Duodenal mucosa (tissue), 2 donors: ENCODE measurements at regions not wholly inside any gene's neighbourhood (a gene's known extent, or its start where the extent isn't known, plus 50 kb on each side); places are given as distances from the start of the nearest gene placed in this dataset.

Source experiments
- H3K27ac ChIP-seq: one replicate; pipeline ENCODE4 v1.7.0; 2013; ENCODE audit warnings: low read depth, low read length
- H3K27me3 ChIP-seq, 2 donors: one replicate each; pipeline ENCODE4 v1.7.0; 2013; ENCODE audit warnings: low read length in 2 of 2, control low read depth in 1 of 2; ENCODE audit not compliant: insufficient read depth in 2 of 2, control insufficient read depth in 1 of 2
- H3K36me3 ChIP-seq, 2 donors: one replicate each; pipeline ENCODE4 v1.7.0; 2013; ENCODE audit warnings: low read length in 2 of 2, control low read depth in 1 of 2; ENCODE audit not compliant: insufficient read depth in 2 of 2, control insufficient read depth in 1 of 2
- H3K4me1 ChIP-seq, 2 donors: one replicate each; pipeline ENCODE4 v1.7.0; 2013; ENCODE audit warnings: low read length in 2 of 2, control low read depth in 1 of 2; ENCODE audit not compliant: insufficient read depth in 2 of 2, control insufficient read depth in 1 of 2
- H3K4me3 ChIP-seq, 2 donors: one replicate each; pipeline ENCODE4 v1.7.0; 2013; ENCODE audit warnings: low read length in 2 of 2, low read depth in 1 of 2
- H3K9ac ChIP-seq, 2 donors: one replicate each; pipeline ENCODE4 v1.7.0; 2013; ENCODE audit warnings: low read length in 2 of 2, low read depth in 1 of 2
- H3K9me3 ChIP-seq, 2 donors: one replicate each; pipeline ENCODE4 v1.7.0; 2013; ENCODE audit warnings: low read length in 2 of 2, control low read depth in 1 of 2; ENCODE audit not compliant: control insufficient read depth in 1 of 2

DNA sequence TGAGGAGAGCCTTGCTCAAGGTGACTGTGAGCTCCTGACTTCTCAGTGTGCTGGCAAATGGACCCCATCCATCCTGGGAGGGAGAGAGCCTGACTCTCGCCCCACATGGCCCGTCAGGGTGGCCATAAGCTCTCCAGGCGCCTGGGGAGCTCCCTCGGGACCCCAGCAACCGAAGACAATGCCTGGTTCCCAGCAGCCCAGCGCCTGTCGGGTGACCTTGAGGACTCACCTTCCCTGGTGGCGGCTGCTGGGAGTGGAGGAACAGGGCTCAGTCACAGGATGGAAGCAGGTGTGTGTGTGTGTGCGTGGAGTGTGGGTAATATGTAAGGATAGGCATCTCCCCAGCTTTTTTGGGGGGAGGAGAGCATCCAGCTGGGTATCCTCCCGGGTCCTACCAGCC lies 190.3 kb downstream of the MELK start:
- Histone ChIP-seq H3K4me3 (no peak overlapping the region), H3K4me1 (peaks cover 8 to 16% of the 10 kb centered on the region in 2 donors), H3K36me3 (no peaks in the 10 kb centered on the region), H3K27ac (no peak overlapping the region), H3K27me3 (peaks cover 13 to 18% of the 10 kb centered on the region in 2 donors), H3K9me3 (no peaks in the 10 kb centered on the region), H3K9ac (no peak overlapping the region)

DNA sequence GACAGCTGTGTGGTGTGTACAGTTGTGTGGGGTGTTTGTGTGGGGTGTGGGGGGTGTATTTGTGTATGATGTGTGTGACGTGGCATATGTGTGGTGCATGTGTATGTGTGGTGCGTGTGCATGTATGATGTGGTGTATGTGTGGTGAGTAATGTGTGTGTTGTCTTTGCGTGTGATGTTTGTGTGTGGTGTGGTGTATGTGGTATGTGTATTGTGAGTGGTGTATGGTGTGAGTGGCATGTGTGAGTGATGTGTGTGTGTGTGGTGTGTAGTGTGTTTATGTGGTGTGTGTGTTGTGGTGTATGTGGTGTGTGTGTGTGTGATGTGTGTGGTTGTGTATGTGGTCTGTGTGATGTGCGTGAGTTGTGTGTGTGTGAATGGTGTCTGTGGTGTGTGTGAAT lies 191.1 kb downstream of the MELK start:
- Histone ChIP-seq H3K4me3 (no peak overlapping the region), H3K27ac (no peak overlapping the region), H3K36me3 (no peaks in the 10 kb centered on the region), H3K9ac (no peak overlapping the region), H3K9me3 (no peaks in the 10 kb centered on the region), H3K27me3 (peaks cover 9 to 13% of the 10 kb centered on the region in 2 donors), H3K4me1 (peaks cover 8 to 16% of the 10 kb centered on the region in 2 donors)

DNA sequence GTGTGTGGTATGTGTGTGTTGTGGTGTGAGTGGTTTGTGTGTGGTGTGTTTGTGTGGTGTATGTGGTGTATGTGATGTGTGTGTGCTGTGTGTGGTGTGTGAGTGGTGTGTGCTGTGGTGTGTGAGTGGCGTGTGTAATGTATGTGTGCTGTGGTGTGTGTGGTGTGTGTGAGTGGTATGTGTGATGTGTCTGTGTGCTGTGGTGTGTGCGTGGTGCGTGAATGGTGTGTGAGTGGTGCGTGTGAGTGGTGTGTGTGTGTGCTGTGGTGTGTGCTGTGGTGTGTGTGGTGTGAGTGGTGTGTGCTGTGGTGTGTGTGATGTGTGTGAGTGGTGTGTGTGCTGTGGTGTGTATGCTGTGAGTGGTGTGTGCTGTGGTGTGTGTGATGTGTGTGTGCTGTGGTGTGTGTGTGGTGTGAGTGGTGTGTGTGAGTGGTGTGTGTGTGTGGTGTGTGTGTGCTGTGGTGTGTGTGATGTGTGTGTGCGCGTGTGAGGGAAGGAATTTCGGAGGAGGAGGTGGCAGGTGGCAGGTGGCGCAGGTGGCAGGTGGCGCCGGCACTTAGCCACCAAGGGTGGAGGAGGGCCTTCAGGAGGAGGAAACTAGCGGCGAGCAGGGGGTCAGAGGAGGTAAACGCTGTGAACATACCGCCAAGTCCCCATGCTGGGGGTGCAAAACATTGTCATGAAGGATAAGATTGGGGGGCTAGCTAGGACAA lies 191.8 kb downstream of the MELK start:
- Histone ChIP-seq H3K27ac (no peak overlapping the region), H3K27me3 (peaks cover 8 to 13% of the 10 kb centered on the region in 2 donors), H3K4me3 (peak overlapping the region; percentile 67 to 88), H3K36me3 (no peaks in the 10 kb centered on the region), H3K4me1 (peaks cover 8 to 16% of the 10 kb centered on the region in 2 donors), H3K9me3 (no peaks in the 10 kb centered on the region), H3K9ac (no peak overlapping the region)

- H3K27me3 ChIP-seq, result peaks cover 3 to 16% of the 10 kb centered on the region in 2 donors
- H3K4me1 ChIP-seq, result peaks cover 8 to 16% of the 10 kb centered on the region in 2 donors
- no peak overlapping the region for H3K9ac ChIP-seq
- peak overlapping the region; percentile 67 to 88 for H3K4me3 ChIP-seq
- H3K27ac ChIP-seq, result no peak overlapping the region
- H3K9me3 ChIP-seq, result no peaks in the 10 kb centered on the region
- no peaks in the 10 kb centered on the region for H3K36me3 ChIP-seq
These were observed 192.3 kb downstream of the MELK start for GRCh38 chr9:36765077-36765390.

- Histone ChIP-seq H3K9me3 (no peaks in the 10 kb centered on the region), H3K4me3 (peak overlapping the region; percentile 67 to 88), H3K4me1 (peaks cover 8 to 16% of the 10 kb centered on the region in 2 donors), H3K27me3 (peaks cover 3 to 16% of the 10 kb centered on the region in 2 donors), H3K27ac (no peak overlapping the region), H3K9ac (peak overlapping the region in 1 of 2 donors; percentile 38), H3K36me3 (no peaks in the 10 kb centered on the region)
These were observed 193.0 kb downstream of the MELK start for GRCh38 chr9:36765468-36766341.

DNA sequence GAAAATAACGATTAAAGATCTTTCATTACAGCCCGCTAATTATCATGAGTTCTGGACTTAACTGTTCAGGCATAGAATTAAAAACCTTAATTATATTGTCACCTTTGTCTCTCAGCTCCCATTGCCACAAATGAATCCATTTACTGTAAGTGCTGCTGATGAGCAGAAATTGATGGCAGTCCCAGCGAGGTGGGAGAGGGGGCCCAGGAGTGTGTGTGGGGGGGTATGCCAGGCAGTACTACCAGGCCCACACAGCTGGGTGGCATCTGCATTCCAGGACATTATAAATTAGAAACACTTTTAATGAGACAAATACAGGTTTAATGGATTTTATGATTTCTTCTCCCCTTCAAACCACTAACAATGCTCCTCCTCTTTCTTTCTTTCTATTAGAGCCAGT lies 196.0 kb downstream of the MELK start:
- Histone ChIP-seq H3K4me1 (peaks cover 8 to 16% of the 10 kb centered on the region in 2 donors), H3K36me3 (no peaks in the 10 kb centered on the region), H3K27me3 (peaks cover 11% of the 10 kb centered on the region in 2 donors), H3K9ac (no peak overlapping the region), H3K4me3 (no peak overlapping the region), H3K9me3 (no peaks in the 10 kb centered on the region), H3K27ac (no peak overlapping the region)

DNA sequence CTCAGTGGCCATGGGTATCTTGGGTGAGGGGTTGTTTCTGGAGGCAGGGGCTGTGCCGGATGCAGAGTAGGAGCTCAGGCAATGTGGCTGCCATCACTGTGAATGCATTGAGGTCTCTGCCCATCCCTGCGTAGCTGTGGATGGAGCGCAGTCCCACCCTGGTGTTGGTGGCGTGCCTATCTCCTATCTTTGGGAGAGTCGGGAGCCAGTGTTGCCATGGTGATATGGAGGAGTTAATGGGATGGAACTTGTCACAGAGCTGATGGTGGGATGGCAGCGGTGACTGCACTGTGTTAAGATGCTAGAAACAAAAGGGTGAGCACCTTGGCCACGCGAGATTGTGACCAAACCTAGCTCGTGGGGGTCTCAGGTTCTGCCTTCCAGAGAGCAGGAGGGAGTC lies 197.3 kb downstream of the MELK start:
- H3K4me3 ChIP-seq, result no peak overlapping the region
- no peaks in the 10 kb centered on the region for H3K9me3 ChIP-seq
- H3K36me3 ChIP-seq, result no peaks in the 10 kb centered on the region
- H3K4me1 ChIP-seq, result peaks cover 7% of the 10 kb centered on the region in 2 donors
- no peak overlapping the region for H3K9ac ChIP-seq
- H3K27ac ChIP-seq, result no peak overlapping the region
- H3K27me3 ChIP-seq, result peaks cover 8 to 11% of the 10 kb centered on the region in 2 donors

DNA sequence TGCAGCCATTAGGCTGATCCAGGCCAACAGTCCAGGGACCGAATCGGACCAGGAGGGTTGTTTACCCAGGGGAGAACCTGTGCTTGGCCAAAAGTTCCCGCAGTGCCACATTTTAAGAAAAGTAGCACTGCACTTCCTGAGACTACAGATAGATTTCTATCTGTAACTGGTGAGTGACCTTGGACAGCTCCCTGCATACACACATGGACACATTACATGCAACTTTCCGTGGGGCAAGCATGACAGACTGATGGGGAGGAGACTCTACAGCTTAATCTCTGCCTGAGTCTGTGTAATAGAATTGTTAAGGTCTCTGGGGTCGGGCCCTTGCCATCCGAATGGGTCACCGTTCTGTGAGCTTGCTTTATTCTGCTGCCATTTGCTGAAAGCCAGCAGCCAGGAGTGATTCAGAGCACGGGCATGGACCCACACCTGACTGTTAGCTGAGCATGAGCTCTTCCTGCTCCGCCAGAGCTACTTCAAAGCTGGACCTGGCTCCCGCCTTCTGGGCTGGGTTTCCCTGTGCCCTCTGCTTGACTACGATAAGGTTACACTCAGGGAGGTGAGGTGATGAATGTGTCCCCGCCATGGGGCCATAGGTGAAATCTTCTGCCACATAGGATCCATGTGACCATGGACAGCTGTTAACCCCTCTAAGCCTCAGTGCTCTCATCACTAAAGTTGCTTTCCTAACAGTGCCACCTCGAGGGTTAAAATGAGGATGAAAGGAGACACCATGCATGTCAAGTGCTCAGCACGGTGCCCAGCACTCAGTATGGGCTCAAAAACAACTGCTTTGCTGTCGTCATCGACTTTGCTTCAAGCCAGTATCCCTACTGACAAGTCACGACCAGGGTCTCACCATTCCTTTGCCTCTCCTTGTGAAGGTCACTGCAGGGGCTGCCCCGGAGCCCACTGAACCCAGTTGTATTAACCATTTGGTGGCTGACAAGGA lies 200.0 kb downstream of the MELK start:
- no peak overlapping the region for H3K9ac ChIP-seq
- H3K4me1 ChIP-seq, result no peaks in the 10 kb centered on the region
- H3K9me3 ChIP-seq, result no peaks in the 10 kb centered on the region
- H3K36me3 ChIP-seq, result no peaks in the 10 kb centered on the region
- peaks cover 8% of the 10 kb centered on the region in 2 donors for H3K27me3 ChIP-seq
- H3K4me3 ChIP-seq, result no peak overlapping the region
- no peak overlapping the region for H3K27ac ChIP-seq

DNA sequence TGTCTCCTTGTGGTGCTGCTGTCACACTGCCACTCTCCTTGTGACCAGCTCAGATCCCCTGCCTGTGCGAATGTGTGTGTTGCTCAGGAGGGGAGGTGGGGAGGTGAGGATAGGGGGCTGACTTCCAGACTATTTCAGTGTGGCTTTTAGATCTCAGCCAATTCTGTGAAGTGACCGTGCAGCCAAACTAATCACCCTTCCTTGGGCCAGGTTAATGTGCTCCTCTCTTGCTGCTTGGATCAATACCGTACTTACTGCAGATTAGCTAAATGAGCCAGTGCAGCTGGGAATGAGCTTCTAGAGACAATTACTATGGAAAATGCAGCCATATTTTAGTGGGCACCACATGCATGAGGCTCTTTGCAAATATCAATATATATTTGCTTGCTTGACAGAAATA lies 206.0 kb downstream of the MELK start:
- Histone ChIP-seq H3K4me1 (peaks cover 0 to 3% of the 10 kb centered on the region in 2 donors), H3K27ac (no peak overlapping the region), H3K9ac (no peak overlapping the region), H3K36me3 (no peaks in the 10 kb centered on the region), H3K9me3 (no peaks in the 10 kb centered on the region), H3K27me3 (peaks cover 3 to 5% of the 10 kb centered on the region in 2 donors), H3K4me3 (no peak overlapping the region)
